HG03139 (cell line): ENCODE measurements at regions not wholly inside any gene's neighbourhood (a gene's known extent, or its start where the extent isn't known, plus 50 kb on each side); places are given as distances from the start of the nearest gene placed in this dataset.
"Not testable (repeated sequence)": the region's sequence is repeated elsewhere in the genome, so short reads cannot be mapped to it uniquely, and the experiment has no call there.

ENCODE experiments used
- ATAC-seq: cut with Tn5 transposase; IDR thresholded peaks from one replicate; pipeline ENCODE4 v1.9.1; 2021; ENCODE audit not compliant: unreplicated experiment

DNA sequence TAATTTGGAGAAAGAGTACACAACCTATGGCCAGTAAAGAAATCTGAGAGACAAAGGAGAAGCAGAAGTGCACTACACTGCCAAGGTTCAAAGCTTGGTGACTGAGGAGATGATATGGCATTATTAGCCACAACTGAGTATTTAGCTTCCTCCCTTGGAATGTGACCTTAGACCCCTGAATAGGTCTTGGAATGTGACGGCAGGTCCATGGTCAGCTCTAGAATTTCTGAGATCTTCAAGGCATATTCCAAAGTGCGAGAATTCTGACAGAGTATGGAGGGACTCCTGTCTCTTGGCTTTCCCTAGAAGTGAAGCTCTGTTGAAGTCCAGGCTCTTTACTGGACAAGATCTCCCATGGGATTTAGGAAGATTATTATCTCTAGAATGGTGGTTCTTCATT is 130.0 kb upstream of the FN1 start:
- no peak for ATAC-seq

DNA sequence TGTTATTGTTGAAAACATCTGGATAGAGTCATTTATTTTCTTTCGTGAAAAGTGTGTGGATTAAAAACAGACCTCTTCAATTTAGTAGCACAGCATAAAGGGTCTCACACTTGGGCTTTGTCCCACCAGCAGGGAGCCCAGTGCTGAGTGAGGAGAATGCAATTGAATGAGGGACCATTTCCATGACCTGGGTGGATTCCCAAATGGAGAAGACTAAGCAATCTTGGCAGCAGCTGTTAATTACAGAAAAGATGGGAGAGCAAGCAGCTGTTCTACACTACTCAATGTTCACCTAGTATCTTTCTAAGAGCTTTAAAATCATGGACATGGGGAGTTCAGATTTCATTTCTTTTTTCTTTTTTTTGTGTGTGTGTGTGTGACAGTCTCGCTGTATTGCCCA is 121.8 kb upstream of the FN1 start:
- ATAC-seq, result no peak

DNA sequence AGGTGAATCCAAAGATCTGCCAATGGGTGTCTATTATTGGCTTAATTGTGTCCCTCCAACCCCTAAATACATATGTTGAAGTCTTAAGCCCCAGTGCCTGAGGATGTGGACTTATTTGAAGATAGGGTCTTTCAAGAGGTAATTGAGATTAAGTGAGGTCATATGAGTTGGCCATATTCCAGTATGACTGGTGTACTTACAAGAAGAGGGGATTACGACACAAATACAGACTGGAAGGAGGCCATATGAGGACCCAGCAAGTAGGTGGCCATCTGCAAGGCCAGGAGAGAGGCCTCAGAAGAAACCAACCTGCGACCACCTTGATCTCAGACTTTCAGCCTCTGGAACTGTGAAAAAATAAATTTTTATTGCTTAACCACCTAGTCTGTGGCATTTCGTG is 121.1 kb upstream of the FN1 start:
- ATAC-seq, result no peak

DNA sequence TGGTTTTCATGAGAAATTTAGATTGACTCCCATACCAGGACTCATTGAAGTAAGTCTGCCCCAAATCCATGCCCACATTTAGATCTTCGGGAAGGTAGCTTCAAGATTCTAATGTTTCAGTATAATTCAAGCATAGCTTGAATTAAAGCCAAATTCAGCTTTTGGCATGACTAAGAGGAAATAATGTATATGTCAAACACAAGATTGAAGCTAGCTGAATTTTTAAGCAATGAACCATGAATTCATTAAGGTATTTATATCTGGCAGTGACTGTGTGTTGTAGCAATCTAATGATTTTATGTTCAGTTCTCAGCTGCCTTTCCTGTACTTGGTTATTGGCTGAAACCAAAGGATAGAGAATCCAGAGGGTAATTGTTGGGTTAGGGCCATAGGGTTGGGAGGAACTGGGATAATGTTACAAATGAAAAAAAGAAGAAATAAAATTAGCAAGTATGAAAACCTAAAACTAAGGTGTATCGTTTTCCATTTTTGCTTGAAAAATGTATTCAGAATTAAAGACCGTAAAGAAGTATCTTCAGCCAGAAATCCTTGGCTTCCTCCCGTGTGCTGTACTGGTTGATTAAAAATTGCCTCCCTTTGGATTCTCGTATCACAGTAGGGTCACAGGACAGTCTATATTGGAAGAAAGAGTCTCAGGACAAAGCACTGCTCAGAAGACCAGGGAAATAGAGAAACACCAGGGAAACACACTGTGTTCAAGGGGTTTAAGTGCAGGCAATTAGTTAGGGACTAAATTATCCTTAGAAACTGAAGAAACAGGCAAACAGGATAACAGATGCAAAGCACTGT is 119.0 kb upstream of the FN1 start:
- ATAC-seq, result no peak

DNA sequence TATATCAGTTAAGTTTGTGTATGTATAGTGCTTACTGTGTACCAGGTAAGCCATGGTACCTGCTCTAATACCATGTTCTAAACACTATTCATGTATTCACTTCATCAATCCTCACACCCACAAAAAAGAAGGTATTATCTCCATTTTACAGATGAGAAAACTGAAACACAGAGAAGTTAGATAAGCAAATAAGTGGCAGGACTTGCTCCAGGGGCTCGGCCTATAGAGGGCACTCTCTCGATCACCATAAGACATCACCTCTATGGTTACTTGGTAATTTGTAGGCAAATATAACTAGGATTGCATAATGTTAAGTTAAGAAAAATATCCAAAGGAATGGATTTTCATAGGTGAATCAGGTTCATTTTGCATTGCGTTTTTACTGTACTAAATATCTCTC is 118.1 kb upstream of the FN1 start:
- no peak for ATAC-seq

DNA sequence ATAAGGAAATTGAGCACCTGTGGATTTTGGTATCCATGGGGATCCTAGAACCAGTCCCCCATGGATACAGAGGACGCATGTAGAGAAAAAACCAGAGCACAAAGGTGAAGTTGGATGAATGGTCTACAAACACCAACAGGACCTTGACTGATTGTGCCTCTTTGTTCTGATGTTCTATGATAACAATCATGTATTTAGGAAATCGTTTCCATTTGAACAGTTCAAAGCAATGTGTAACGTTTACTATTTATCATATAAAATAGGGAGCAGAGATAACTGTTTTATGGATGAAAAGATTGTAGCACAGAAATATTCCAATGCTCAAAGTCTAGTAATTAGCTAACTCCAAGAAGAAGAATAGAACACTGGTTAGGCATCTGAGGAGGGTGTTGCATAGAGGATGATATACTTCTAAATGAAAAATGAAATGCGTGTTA is 116.3 kb upstream of the FN1 start:
- no peak for ATAC-seq

DNA sequence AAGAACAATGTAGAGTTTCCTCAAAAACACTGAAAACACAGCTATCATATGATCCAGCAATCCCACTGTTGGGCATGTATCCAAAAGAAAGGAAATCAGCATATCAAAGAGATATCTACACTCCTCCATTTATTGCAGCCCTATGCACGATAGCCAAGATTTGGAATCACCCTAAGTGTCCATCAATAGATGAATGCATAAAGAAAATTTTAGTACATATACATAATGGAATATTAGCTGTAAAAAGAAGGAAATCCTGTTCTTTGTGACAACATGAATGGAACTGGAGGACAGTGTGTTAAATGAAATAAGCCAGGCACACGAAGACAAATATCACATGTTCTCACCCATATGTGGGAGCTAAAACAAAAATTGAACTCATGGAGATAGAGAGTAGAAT is 114.5 kb upstream of the FN1 start:
- ATAC-seq, result no peak

DNA sequence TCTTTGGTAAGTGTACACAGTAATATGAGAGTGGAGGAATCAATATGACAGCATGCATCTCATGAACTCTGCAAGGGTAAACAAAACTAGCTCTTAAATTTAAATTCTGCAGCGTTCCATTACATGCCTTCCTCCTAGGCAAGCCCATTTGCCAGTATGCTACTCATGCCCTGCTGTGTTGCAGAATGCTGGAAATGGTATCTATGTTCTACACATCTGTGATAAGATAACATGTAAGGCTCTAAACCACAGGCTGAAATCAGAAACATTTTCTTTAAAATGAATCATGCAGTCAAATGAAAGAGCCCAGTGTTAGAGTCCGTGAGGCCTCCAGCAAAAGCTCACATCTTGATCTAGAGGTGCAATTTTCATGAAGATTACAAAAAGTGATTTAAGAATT is 112.8 kb upstream of the FN1 start:
- no peak for ATAC-seq

DNA sequence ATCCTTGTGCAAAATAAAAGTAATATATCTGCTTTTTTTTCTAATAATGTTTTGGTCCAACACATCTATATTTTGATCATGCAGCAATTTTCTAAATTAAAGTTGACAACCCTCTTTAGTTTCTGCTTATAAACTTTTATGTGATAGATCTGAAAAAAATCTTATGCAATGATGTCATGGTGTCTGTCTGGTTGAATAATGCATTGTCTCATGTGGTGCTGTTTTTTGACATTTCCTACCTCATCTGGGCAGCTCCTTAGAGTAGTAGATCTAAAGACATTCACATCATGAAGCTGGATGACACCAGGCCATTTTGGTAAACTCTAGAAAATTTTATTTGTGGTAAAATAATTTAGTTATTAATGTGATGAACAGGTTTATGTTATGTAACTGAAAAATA is 106.8 kb upstream of the FN1 start:
- no peak for ATAC-seq

DNA sequence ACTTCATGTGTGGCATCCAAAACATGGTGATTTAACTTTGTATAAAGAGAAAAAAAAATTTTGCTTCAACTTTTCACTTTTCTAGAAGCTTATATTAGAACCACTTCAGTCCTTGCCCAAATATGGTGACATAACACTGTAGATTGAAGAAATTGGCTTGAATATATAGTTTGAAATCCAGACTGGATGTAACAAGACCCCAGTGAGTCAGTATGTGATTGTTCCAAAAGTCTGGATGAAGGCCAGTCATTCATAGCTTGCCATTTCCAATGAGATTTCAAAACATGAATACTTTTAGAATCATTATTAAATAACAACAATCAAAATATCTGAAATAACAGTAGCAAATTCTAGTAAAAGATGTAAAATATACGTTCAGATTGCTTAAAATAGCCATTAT is 104.8 kb upstream of the FN1 start:
- no peak for ATAC-seq

DNA sequence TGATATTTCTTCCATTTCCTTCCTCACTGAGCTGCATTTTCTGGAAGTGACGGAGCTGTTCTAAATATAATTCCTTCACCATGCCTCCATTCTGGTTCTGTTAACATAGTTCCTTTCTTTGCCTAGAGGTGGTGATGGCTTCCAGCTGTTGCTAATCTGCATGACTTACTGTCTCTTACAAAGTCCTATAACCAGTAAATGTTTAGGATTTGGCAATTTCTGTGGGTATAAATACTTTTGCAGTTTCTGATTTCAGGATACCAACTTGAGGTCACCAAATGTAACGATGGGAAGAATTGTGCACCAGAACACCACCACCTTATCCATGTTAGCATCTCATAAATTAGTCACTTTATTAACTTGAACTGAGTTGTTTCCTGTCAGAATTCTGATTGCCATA is 101.7 kb upstream of the FN1 start:
- no peak for ATAC-seq

DNA sequence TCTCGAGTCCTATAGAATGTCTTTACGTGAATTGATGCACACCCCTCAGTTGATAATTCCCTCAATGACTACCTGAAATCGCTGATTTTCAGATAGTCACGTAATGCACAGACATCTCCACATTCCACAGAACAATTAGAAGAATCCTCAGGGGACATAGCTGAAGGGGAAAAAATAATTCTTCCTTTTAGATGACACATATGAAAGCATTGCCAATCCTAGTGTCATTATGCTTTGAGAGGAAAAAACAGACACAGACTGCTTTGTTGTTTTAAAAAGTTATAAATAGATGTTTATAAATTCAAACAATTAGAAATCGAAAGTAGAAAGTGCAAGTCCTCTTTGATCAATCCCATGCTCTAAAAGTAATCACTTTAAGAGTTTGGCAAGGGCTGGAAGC is 100.6 kb upstream of the FN1 start:
- ATAC-seq, result no peak

DNA sequence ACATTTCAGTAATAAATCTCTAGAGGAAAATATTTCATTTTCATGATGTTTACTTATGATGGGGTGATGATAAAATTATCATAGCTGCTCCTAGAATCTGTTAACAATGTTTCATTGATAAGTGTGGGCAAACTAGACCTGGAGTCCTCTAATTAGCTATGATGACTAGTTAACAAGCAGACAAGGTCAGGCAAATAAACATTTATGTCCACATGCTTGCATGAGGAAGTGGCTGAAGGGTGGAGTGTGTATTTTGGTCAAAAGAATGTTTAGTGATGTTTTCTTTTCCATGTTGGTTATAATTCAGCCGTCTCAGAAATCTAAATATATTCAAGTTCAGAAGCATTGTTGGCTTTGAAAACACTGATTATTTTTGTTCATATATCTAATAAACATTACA is 99.9 kb upstream of the FN1 start:
- no peak for ATAC-seq

DNA sequence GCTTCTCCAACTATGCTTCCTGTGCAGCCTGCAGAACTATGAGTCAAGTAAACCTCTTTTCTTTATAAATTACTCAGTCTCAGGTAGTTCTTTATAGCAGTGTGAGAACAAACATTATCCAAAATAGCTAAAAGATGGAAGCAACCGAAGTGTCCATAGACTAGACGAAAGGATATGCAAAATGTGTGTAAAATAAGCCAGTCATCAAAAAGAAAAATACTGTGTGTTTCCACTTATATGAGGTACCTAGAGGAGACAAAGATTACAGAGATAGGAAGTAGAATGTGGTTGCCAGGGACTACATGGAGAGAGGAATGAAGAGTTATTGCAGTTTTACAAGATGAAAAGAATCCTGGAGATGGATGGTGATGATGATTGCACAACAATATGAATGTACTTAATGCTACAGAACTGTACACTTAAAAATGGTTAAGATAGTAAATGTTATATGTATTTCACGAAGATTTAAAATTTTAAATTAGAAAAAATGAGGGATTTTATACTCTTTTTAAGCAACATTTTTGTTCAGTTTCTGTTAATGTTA is 99.3 kb upstream of the FN1 start:
- no peak for ATAC-seq

DNA sequence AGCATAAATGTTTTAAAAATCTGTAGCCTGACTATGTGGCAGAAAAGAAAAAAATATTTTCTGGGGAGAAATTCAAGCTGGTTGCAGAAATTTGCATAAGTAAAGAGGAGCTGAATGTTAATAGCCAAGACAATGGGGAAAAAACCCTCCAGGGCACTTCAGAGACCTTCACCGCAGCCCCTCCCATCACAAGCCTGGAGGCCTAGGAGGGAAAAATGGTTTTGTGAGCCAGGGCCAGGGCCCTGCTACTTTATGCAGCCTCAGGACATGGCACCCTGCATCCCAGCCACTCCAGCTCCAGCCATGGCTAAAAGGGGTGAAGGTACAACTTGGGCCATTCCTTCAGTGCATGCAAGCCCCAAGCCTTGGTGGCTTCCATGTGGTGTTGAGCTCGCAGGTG is 97.8 kb upstream of the FN1 start:
- ATAC-seq, result not testable (repeated sequence)

DNA sequence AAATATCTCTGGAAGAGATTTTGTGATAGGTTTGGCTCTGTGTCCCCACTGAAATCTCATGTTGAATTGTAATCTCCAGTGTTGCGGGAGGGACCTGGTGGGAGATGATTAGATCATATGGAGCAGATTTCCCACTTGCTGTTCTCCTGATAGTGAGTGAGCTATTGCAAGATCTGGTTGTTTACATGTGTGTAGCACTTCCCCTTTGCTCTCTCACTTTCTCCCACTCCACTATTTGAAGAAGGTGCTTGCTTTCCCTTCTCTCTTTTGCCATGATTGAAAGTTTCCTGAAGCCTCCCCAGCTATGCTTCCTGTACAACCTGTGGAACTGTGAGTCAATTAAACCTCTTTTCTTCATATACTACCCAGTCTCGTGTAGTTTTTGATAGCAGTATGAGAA is 97.0 kb upstream of the FN1 start:
- no peak for ATAC-seq

DNA sequence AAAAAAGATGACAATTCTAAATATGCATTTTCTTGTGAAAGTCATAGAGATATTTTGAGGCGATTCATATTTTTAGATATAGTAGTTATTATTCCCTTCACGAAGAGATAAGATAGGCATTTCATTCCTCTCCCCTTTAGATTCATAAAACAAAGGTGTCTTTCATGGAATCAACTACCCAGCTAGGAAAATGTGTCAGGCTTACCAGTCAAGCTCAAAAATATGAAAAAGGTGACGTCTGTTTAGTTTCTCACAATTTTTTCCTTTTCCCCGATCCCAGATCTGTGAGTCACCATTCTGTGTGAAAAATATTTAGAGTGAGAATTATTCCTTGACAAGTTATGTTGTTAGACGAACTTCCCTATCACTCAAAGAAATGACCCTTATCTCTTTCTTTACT is 95.4 kb upstream of the FN1 start:
- no peak for ATAC-seq

DNA sequence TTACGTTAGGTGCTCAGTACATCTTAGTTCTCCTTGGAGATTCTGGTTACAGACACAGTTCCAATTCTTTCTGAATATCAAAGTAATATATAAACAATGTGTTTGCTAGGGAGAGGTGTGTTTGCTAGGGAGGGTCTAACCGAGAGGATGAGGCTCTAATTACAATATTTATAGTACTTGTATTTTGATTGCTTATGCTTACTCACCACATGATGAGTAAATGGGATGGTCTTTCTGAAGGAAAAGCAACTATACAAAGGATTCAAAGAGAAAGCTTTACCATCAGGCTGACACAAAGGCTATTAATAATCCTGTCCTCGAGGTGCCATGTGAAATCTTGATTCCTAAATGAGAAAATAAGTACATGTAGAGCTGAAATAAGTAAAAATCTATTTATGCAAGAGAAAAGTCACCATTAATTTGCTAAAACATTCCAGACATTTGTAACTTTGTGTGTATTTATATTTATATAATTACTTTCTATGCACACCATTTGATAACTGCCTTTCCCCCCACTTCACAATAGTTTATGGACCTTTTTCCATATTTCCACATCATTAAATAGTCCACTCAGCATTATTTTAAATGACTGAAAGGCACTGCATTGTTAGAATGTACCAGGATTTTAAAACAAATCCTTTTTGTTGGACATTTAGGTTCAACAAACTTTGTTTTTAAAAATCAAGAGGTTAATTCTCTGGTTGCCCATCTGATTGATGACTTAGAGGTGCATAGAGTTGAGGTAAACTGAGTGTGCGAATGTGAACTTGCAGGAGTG is 94.5 kb upstream of the FN1 start:
- no peak for ATAC-seq

DNA sequence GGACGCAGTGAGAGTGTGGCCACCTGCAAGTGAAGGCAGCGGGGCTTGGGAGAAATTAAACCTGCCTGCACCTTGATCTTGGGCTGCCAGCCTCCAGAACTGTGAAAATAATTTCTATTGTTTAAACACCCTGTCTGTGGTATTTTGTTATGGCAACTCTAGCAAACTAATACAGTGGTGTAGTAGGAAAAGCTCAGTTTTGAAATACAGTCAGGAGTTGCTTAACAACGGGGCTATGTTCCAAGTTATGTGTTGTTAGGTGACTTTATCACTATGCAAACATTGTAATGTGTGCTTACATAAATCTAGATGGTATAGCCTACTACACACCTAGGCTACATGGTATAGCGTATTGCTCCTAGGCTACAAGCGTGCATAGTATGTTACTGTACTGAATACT is 93.4 kb upstream of the FN1 start:
- no peak for ATAC-seq

DNA sequence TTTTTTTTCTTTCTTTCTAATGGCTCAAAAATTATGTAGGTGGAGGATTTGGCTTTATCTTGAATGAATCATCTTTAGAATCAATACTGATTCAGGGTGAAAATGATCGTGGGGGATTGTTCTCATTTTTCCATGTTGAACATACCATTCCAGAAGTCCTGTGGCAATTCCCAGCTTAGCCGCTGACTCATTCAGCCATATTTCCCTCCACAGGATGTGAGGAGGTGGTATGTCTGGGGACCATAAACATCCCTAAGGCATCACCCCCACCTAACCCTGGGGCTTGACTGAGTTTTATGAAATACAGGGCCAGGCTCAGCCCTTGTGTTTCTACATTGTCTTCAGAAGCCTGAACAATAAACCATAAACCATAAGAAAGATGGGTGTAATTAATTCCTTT is 92.7 kb upstream of the FN1 start:
- ATAC-seq, result no peak

DNA sequence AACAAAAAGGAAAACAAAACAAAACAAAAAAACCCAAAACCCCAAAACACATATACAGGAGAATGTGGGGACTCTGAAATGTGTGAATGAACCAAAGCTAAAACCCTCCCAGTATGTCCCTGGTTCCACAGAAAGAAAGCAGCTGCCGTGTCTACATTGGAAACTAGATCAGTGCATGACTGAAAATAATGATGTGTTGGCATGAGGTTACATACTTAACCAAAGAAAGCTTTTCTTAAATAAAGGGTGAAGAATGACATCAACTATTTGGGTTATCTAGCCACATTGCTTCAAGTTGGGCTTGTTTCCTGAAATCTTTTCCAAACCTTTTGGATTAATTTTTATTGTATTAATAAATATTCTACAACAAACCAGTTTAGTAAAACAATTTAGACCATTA is 91.9 kb upstream of the FN1 start:
- no peak for ATAC-seq

DNA sequence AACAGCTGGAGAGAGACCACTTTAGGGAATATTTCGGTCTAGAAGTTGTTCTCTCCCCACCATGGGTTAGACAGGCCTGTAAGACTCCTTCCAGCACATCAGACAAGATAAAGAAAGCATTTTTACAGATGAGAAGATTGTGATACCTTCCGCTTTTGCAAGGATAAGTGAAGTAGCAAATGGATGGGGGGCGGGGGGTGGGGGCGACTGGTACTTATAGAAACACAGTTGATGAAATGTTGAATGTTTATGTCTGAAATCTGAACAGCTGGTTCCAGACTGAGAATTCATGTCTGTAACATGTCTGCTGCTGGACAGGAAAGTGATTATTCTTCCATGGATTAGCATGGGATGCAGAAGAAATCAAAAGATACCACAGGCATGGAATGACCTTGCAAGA is 90.5 kb upstream of the FN1 start:
- no peak for ATAC-seq
